Osteocyte (in vitro differentiated cells): ENCODE measurements at regions not wholly inside any gene's neighbourhood (a gene's known extent, or its start where the extent isn't known, plus 50 kb on each side); places are given as distances from the start of the nearest gene placed in this dataset.

Experiments used
- DNase-seq: peaks from one replicate; pipeline ENCODE4 v3.0.0; 2021; ENCODE audit warnings: mixed read lengths; ENCODE audit not compliant: unreplicated experiment; ENCODE audit errors: extremely low spot score
- H3K27ac Mint-ChIP-seq: one replicate; pipeline ENCODE4 v1.8.0; 2021; ENCODE audit warnings: mild to moderate bottlenecking, mixed read lengths; ENCODE audit not compliant: unreplicated experiment
- H3K27me3 Mint-ChIP-seq: one replicate; pipeline ENCODE4 v1.8.0; 2021; ENCODE audit warnings: mixed read lengths; ENCODE audit not compliant: unreplicated experiment
- H3K36me3 Mint-ChIP-seq: one replicate; pipeline ENCODE4 v1.8.0; 2021; ENCODE audit warnings: mixed read lengths; ENCODE audit not compliant: unreplicated experiment
- H3K4me1 Mint-ChIP-seq: one replicate; pipeline ENCODE4 v1.8.0; 2021; ENCODE audit warnings: mixed read lengths; ENCODE audit not compliant: unreplicated experiment
- H3K4me3 Mint-ChIP-seq: one replicate; pipeline ENCODE4 v1.8.0; 2021; ENCODE audit warnings: mild to moderate bottlenecking, moderate library complexity, mixed read lengths; ENCODE audit not compliant: unreplicated experiment
- H3K9me3 Mint-ChIP-seq: one replicate; pipeline ENCODE4 v1.8.0; 2021; ENCODE audit warnings: mixed read lengths; ENCODE audit not compliant: unreplicated experiment
- CTCF ChIP-seq: fragments of 200-600 bp; sonication (generic); IDR thresholded peaks from 2 replicates; pipeline ENCODE4 v1.5.0; 2021; ENCODE audit warnings: antibody characterized with exemption, mild to moderate bottlenecking, moderate library complexity

- Mint-ChIP-seq H3K4me1 (no peaks in the 10 kb centered on the region), H3K9me3 (peaks cover 11% of the 10 kb centered on the region), H3K36me3 (peaks cover 9% of the 10 kb centered on the region), H3K27me3 (no peaks in the 10 kb centered on the region), H3K4me3 (no peak overlapping the region), H3K27ac (no peak overlapping the region)
- DNase-seq, result no peak
- no peak for TF ChIP-seq CTCF
Measured at GRCh38 chr1:222916100-222916499, 101.3 kb downstream of the DISP1 start.

GRCh38 chr1:222918801-222919477 lies 104.1 kb downstream of the DISP1 start:
- TF ChIP-seq CTCF, result no peak
- no peak for DNase-seq
- no peaks in the 10 kb centered on the region for H3K4me1 Mint-ChIP-seq
- no peak overlapping the region for H3K27ac Mint-ChIP-seq
- no peak overlapping the region for H3K4me3 Mint-ChIP-seq
- H3K36me3 Mint-ChIP-seq, result peaks cover 9% of the 10 kb centered on the region
- H3K27me3 Mint-ChIP-seq, result no peaks in the 10 kb centered on the region
- peaks cover 11% of the 10 kb centered on the region for H3K9me3 Mint-ChIP-seq

GRCh38 chr1:222919478-222919865 lies 104.6 kb downstream of the DISP1 start:
- Mint-ChIP-seq H3K4me1 (no peaks in the 10 kb centered on the region), H3K27me3 (no peaks in the 10 kb centered on the region), H3K9me3 (peaks cover 11% of the 10 kb centered on the region), H3K4me3 (no peak overlapping the region), H3K36me3 (peaks cover 9% of the 10 kb centered on the region), H3K27ac (no peak overlapping the region)
- DNase-seq, result no peak
- TF ChIP-seq CTCF, result no peak

GRCh38 chr1:222920169-222920568 lies 105.3 kb downstream of the DISP1 start:
- no peaks in the 10 kb centered on the region for H3K4me1 Mint-ChIP-seq
- peaks cover 9% of the 10 kb centered on the region for H3K36me3 Mint-ChIP-seq
- H3K27ac Mint-ChIP-seq, result no peak overlapping the region
- H3K27me3 Mint-ChIP-seq, result no peaks in the 10 kb centered on the region
- no peak for TF ChIP-seq CTCF
- peaks cover 11% of the 10 kb centered on the region for H3K9me3 Mint-ChIP-seq
- no peak for DNase-seq
- no peak overlapping the region for H3K4me3 Mint-ChIP-seq

GRCh38 chr1:222921945-222922344 lies 107.1 kb downstream of the DISP1 start:
- peaks cover 9% of the 10 kb centered on the region for H3K36me3 Mint-ChIP-seq
- no peaks in the 10 kb centered on the region for H3K27me3 Mint-ChIP-seq
- H3K9me3 Mint-ChIP-seq, result peaks cover 9% of the 10 kb centered on the region
- no peak for TF ChIP-seq CTCF
- no peak for DNase-seq
- H3K4me1 Mint-ChIP-seq, result no peaks in the 10 kb centered on the region
- no peak overlapping the region for H3K27ac Mint-ChIP-seq
- no peak overlapping the region for H3K4me3 Mint-ChIP-seq
